ENCODE measurements at regions not wholly inside any gene's neighbourhood (a gene's known extent, or its start where the extent isn't known, plus 50 kb on each side); places are given as distances from the start of the nearest gene placed in this dataset.

- no peak for DNase-seq (ENCODE audit: low read depth)
- H3K4me3 ChIP-seq (ENCODE audit: control insufficient read depth, low read depth, low read length) = no peak overlapping the region
- no peak for TF ChIP-seq CTCF (conservative IDR thresholded peaks at IDR 0.05; ENCODE audit: control insufficient read depth, insufficient read depth, low read depth, low read length)
Observed at GRCh38 chr15:39174332-39174731, 406.5 kb upstream of the THBS1 start.

- no peak for TF ChIP-seq CTCF (conservative IDR thresholded peaks at IDR 0.05; ENCODE audit: control insufficient read depth, insufficient read depth, low read depth, low read length)
- H3K4me3 ChIP-seq (ENCODE audit: control insufficient read depth, low read depth, low read length) = no peak overlapping the region
- no peak for DNase-seq (ENCODE audit: low read depth)
Observed at GRCh38 chr15:39176030-39176429, 404.8 kb upstream of the THBS1 start.

GRCh38 chr15:39177561-39177960, 403.3 kb upstream of the THBS1 start:
- DNase-seq (ENCODE audit: low read depth) = peak; percentile 18
- TF ChIP-seq CTCF (conservative IDR thresholded peaks at IDR 0.05; ENCODE audit: control insufficient read depth, insufficient read depth, low read depth, low read length) = no peak
- no peak overlapping the region for H3K4me3 ChIP-seq (ENCODE audit: control insufficient read depth, low read depth, low read length)

GRCh38 chr15:39180030-39180429, 400.8 kb upstream of the THBS1 start:
- no peak for TF ChIP-seq CTCF (conservative IDR thresholded peaks at IDR 0.05; ENCODE audit: control insufficient read depth, insufficient read depth, low read depth, low read length)
- no peak overlapping the region for H3K4me3 ChIP-seq (ENCODE audit: control insufficient read depth, low read depth, low read length)
- DNase-seq (ENCODE audit: low read depth) = no peak

- no peak for TF ChIP-seq CTCF (conservative IDR thresholded peaks at IDR 0.05; ENCODE audit: control insufficient read depth, insufficient read depth, low read depth, low read length)
- DNase-seq (ENCODE audit: low read depth) = peak; percentile 77
Observed at GRCh38 chr15:39180483-39180933, 400.4 kb upstream of the THBS1 start.

GRCh38 chr15:39181056-39181747, 399.7 kb upstream of the THBS1 start:
- no peak for TF ChIP-seq CTCF (conservative IDR thresholded peaks at IDR 0.05; ENCODE audit: control insufficient read depth, insufficient read depth, low read depth, low read length)
- no peak overlapping the region for H3K4me3 ChIP-seq (ENCODE audit: control insufficient read depth, low read depth, low read length)
- no peak for DNase-seq (ENCODE audit: low read depth)

More at GRCh38 chr15:39180483-39180933, 400.4 kb upstream of the THBS1 start:
- no peak overlapping the region for H3K4me3 ChIP-seq (ENCODE audit: control insufficient read depth, low read depth, low read length)
